Keratinocyte (primary cell): ENCODE measurements at regions not wholly inside any gene's neighbourhood (a gene's known extent, or its start where the extent isn't known, plus 50 kb on each side); places are given as distances from the start of the nearest gene placed in this dataset.

Experiments
- CTCF ChIP-seq, 3 experiments: IDR thresholded peaks in 1 of 3; conservative IDR thresholded peaks in 1 of 3; optimal IDR thresholded peaks in 1 of 3; 2 replicates in 2 of 3; 3 replicates in 1 of 3; pipeline versions ENCODE3 to v1.5.1; 2011; ENCODE audit warnings: low read length in 3 of 3, mild to moderate bottlenecking in 3 of 3, moderate library complexity in 2 of 3, control low read depth in 1 of 3, inconsistent platforms in 1 of 3; ENCODE audit not compliant: insufficient read depth in 2 of 3; ENCODE audit errors: extremely low read depth in 1 of 3
- EZH2 ChIP-seq: IDR thresholded peaks from one replicate; pipeline ENCODE4 v1.6.1; 2012; ENCODE audit warnings: inconsistent platforms, mild to moderate bottlenecking, low read length, moderate library complexity

- TF ChIP-seq CTCF (optimal IDR thresholded peaks at IDR 0.05 in 1 of 3, IDR thresholded peaks at IDR 0.05 in 1 of 3, conservative IDR thresholded peaks at IDR 0.05 in 1 of 3; ENCODE audit: extremely low read depth in 1 of 3, insufficient read depth in 2 of 3, low read length in 3 of 3) (no peak), EZH2 (no peak)
Measured at GRCh38 chr6:37116326-37116725, 53.6 kb upstream of the PIM1 start.
